ENCODE measurements at regions not wholly inside any gene's neighbourhood (a gene's known extent, or its start where the extent isn't known, plus 50 kb on each side); places are given as distances from the start of the nearest gene placed in this dataset.

DNA sequence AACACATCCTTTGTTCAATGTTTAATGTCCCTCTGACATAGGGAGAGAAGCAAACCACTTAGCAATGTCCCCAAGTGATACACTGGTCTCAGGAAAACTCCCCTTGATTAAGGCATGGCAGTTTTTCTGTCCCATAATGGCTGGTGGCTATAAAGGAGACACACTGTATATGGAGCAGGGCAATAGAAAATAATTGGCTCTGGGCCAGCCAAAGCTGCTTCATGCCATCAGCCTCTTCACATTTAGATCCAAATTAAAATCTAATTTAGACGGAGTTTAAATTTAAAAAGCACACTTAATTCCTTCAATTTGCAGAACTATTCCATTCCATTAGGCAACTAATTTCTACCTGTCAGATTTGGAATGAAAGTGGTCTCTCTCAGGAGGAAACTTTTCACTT, 638.1 kb downstream of the DSC3 start:
- H3K27me3 ChIP-seq (ENCODE audit: low read depth, low read length), result no peaks in the 10 kb centered on the region
- no peak overlapping the region for H3K27ac ChIP-seq (ENCODE audit: low read length)
- H3K36me3 ChIP-seq (ENCODE audit: control insufficient read depth in 1 of 2, insufficient read depth in 2 of 2, low read length in 2 of 2), result no peaks in the 10 kb centered on the region
- no peaks in the 10 kb centered on the region for H3K4me1 ChIP-seq (ENCODE audit: control insufficient read depth in 1 of 2, insufficient read depth in 2 of 2, low read length in 2 of 2)
- H3K4me3 ChIP-seq (ENCODE audit: low read depth in 1 of 2, low read length in 2 of 2), result no peak overlapping the region
- H3K9me3 ChIP-seq (ENCODE audit: control insufficient read depth in 1 of 2, low read length in 2 of 2), result no peaks in the 10 kb centered on the region

DNA sequence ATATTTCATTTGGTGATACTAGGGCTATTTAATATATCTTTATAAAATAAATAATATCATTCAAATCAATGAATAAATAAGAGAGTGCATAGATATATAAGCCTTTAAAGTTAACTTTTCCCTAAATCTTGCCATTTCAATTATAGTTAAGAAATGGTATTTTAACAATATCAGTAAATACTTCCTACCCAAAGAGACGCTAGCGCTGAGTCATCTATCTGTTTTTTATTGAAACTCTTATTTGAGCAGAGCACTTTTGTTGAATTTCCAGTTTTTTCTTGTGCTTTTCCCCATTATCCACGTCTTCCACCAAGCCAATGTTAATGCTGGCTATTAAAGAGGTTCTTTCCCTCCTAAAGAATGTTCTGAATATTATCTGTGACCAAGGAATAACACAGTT, 639.3 kb downstream of the DSC3 start:
- Histone ChIP-seq H3K27ac (ENCODE audit: low read length) (no peak overlapping the region), H3K36me3 (ENCODE audit: control insufficient read depth in 1 of 2, insufficient read depth in 2 of 2, low read length in 2 of 2) (no peaks in the 10 kb centered on the region), H3K4me1 (ENCODE audit: control insufficient read depth in 1 of 2, insufficient read depth in 2 of 2, low read length in 2 of 2) (no peaks in the 10 kb centered on the region), H3K4me3 (ENCODE audit: low read depth in 1 of 2, low read length in 2 of 2) (no peak overlapping the region), H3K27me3 (ENCODE audit: low read depth, low read length) (no peaks in the 10 kb centered on the region), H3K9me3 (ENCODE audit: control insufficient read depth in 1 of 2, low read length in 2 of 2) (no peaks in the 10 kb centered on the region)

DNA sequence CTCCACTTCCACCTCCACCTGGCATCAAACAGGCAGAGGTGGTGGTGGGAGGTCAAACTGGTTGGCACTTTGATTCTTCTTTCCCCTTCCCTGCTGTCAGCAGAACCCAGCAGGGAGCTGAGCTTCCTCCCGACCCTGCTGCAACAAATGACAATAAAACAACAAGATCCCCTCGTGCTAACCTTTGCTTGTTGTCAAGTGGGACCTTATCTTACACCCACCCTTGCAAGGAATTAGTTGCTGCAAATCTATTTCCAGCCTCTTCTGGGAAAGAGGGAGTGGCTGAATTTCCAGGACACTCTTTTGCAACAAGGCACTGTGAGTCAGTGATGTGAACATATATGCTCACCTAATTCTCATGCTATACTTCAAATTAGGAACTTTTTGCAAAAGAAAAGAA, 655.1 kb downstream of the DSC3 start:
- H3K4me3 ChIP-seq (ENCODE audit: low read depth in 1 of 2, low read length in 2 of 2), result no peak overlapping the region
- H3K36me3 ChIP-seq (ENCODE audit: control insufficient read depth in 1 of 2, insufficient read depth in 2 of 2, low read length in 2 of 2), result no peaks in the 10 kb centered on the region
- H3K27ac ChIP-seq (ENCODE audit: low read length), result no peak overlapping the region
- no peaks in the 10 kb centered on the region for H3K9me3 ChIP-seq (ENCODE audit: control insufficient read depth in 1 of 2, low read length in 2 of 2)
- no peaks in the 10 kb centered on the region for H3K27me3 ChIP-seq (ENCODE audit: low read depth, low read length)
- no peaks in the 10 kb centered on the region for H3K4me1 ChIP-seq (ENCODE audit: control insufficient read depth in 1 of 2, insufficient read depth in 2 of 2, low read length in 2 of 2)

DNA sequence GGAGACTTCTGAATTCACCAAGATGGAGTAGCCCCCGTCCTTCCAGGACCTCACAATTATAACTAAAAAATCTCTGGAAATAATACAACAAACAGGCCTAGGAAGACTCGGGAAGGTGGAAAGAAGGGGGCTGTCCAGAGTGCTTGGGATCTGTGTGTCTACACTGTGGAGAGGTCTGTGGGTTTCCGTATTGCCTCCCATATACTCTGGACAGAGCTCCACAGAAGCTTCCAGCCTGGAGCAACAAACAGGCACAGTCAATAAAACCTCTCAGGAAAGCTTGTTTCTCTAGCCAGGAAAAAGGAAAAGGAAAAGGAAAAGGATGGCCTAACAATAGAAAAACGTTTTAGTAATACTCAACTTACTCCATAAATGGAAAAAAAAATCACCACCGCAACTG, 655.9 kb downstream of the DSC3 start:
- H3K27me3 ChIP-seq (ENCODE audit: low read depth, low read length), result no peaks in the 10 kb centered on the region
- H3K9me3 ChIP-seq (ENCODE audit: control insufficient read depth in 1 of 2, low read length in 2 of 2), result no peaks in the 10 kb centered on the region
- H3K4me3 ChIP-seq (ENCODE audit: low read depth in 1 of 2, low read length in 2 of 2), result no peak overlapping the region
- no peak overlapping the region for H3K27ac ChIP-seq (ENCODE audit: low read length)
- H3K4me1 ChIP-seq (ENCODE audit: control insufficient read depth in 1 of 2, insufficient read depth in 2 of 2, low read length in 2 of 2), result no peaks in the 10 kb centered on the region
- no peaks in the 10 kb centered on the region for H3K36me3 ChIP-seq (ENCODE audit: control insufficient read depth in 1 of 2, insufficient read depth in 2 of 2, low read length in 2 of 2)

DNA sequence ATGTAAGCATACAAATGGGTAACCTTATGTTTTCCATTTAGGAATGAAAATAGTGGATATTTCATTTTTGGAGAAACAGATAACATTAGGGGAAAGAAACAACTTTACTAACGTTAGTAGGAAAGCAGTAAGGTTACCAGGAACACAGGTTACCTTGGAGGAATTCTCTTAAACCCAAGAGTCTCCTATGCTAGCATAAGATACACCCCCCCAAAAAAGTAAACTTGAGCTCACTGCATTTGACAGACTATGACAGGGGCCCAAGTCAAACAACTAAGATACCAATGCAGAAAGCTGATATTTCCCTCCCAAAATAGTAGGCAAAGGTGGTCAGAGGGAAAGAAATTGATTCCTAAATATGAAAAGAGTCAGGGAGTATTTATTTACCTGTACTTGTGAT, 656.9 kb downstream of the DSC3 start:
- no peaks in the 10 kb centered on the region for H3K27me3 ChIP-seq (ENCODE audit: low read depth, low read length)

DNA sequence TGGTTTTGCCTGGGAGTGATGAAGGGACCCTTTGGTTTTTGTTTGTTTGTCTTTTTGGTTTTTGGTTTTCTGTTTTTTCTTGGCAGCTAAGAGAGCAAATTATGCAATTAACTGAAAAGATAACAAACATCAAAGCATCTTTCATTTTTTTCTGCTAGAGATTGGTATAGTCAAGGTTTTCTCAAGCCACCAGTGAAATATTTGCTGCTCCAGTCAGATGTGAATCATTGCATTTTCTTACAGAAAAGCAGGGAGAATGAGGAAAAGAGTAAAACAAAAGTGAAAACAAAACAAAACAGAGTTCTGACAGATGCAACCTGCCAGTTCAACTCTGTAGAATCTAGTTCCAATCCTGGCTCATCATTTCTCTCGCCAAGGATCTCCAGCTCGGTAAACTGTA, 660.7 kb downstream of the DSC3 start:
- peaks cover 0 to 5% of the 10 kb centered on the region in 2 donors for H3K9me3 ChIP-seq (ENCODE audit: control insufficient read depth in 1 of 2, low read length in 2 of 2)
- H3K36me3 ChIP-seq (ENCODE audit: control insufficient read depth in 1 of 2, insufficient read depth in 2 of 2, low read length in 2 of 2), result no peaks in the 10 kb centered on the region
- no peak overlapping the region for H3K4me3 ChIP-seq (ENCODE audit: low read depth in 1 of 2, low read length in 2 of 2)
- H3K27me3 ChIP-seq (ENCODE audit: low read depth, low read length), result no peaks in the 10 kb centered on the region
- H3K4me1 ChIP-seq (ENCODE audit: control insufficient read depth in 1 of 2, insufficient read depth in 2 of 2, low read length in 2 of 2), result no peaks in the 10 kb centered on the region
- no peak overlapping the region for H3K27ac ChIP-seq (ENCODE audit: low read length)

More for the DNA sequence above, 656.9 kb downstream of the DSC3 start:
- no peak overlapping the region for H3K27ac ChIP-seq (ENCODE audit: low read length)
- H3K4me1 ChIP-seq (ENCODE audit: control insufficient read depth in 1 of 2, insufficient read depth in 2 of 2, low read length in 2 of 2), result no peaks in the 10 kb centered on the region
- H3K36me3 ChIP-seq (ENCODE audit: control insufficient read depth in 1 of 2, insufficient read depth in 2 of 2, low read length in 2 of 2), result no peaks in the 10 kb centered on the region
- no peak overlapping the region for H3K4me3 ChIP-seq (ENCODE audit: low read depth in 1 of 2, low read length in 2 of 2)
- peaks cover 0 to under 1% of the 10 kb centered on the region in 2 donors for H3K9me3 ChIP-seq (ENCODE audit: control insufficient read depth in 1 of 2, low read length in 2 of 2)

DNA sequence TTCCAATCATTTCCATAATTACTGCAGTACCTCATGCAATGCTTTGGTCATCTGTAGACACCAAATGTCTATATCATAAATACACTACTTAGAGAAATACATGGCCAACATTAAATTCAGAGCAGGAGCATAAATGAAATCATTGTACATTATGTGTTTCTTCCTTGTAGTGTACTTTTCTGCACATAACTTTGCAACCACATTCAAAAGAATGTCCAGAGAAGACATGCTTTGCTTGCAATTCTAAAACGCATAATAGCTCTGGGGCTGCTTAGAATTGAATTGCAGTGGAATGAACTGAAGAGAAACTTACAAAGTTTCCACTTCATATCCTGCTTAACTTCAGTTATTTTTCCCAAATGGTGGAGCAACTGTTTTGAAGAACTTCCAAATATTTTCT, 664.4 kb downstream of the DSC3 start:
- no peaks in the 10 kb centered on the region for H3K4me1 ChIP-seq (ENCODE audit: control insufficient read depth in 1 of 2, insufficient read depth in 2 of 2, low read length in 2 of 2)
- no peak overlapping the region for H3K4me3 ChIP-seq (ENCODE audit: low read depth in 1 of 2, low read length in 2 of 2)
- no peak overlapping the region for H3K27ac ChIP-seq (ENCODE audit: low read length)
- no peaks in the 10 kb centered on the region for H3K27me3 ChIP-seq (ENCODE audit: low read depth, low read length)
- no peaks in the 10 kb centered on the region for H3K36me3 ChIP-seq (ENCODE audit: control insufficient read depth in 1 of 2, insufficient read depth in 2 of 2, low read length in 2 of 2)
- H3K9me3 ChIP-seq (ENCODE audit: control insufficient read depth in 1 of 2, low read length in 2 of 2), result peaks cover 0 to 5% of the 10 kb centered on the region in 2 donors

DNA sequence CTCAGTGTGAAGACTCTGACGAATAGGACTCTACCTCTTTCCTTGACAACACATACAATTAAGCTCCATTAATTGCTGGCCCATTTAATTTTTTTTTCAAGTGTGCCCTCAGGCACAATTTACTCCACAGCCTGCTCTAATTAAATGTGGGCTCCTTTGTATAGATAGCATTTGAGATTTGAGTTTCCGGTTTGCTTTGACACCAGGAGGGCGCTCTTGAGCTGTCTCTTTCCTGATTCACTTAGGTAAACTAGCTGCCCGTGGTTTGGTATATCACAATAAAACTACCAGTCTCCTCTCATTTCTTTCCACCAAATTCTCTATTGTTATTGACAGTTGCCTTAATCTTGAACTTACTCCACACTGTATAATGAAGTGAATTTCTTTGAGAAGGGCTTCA, 666.0 kb downstream of the DSC3 start:
- H3K9me3 ChIP-seq (ENCODE audit: control insufficient read depth in 1 of 2, low read length in 2 of 2), result peaks cover 0 to 5% of the 10 kb centered on the region in 2 donors
- no peak overlapping the region for H3K4me3 ChIP-seq (ENCODE audit: low read depth in 1 of 2, low read length in 2 of 2)
- H3K27ac ChIP-seq (ENCODE audit: low read length), result no peak overlapping the region
- no peaks in the 10 kb centered on the region for H3K4me1 ChIP-seq (ENCODE audit: control insufficient read depth in 1 of 2, insufficient read depth in 2 of 2, low read length in 2 of 2)
- H3K27me3 ChIP-seq (ENCODE audit: low read depth, low read length), result no peaks in the 10 kb centered on the region
- no peaks in the 10 kb centered on the region for H3K36me3 ChIP-seq (ENCODE audit: control insufficient read depth in 1 of 2, insufficient read depth in 2 of 2, low read length in 2 of 2)

DNA sequence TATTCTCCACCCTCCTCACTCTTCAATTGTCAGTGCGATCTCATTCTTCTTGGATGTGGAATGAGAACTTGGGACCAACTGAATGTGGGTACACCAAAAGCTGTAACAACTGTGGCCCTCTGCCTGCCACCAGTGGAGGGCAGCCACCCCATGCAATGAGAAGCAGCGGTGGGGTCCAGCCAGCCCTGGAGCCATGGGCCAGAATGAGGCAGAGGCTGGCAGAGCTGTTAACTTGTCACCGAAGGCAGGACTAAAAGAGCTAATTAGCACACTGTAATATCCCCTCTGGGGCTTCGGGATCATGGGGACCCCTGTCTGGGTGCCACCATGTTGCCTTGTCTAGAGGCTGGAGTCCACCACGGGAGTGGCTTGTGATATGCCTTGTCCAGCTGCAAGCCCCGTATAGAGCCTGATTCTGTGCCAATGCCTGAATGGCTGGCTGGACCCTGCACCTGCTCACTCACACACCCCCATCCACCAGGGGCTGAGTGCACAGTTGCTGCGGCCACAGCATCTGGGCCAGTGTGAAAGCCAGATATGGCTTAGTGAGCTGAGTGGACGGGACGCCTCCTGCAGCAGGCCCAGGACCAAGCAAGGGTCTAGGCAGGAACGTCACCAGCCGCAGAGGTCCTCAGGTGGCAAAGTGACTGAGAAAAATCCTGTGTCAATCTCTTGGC, 680.5 kb downstream of the DSC3 start:
- H3K9me3 ChIP-seq (ENCODE audit: control insufficient read depth in 1 of 2, low read length in 2 of 2), result no peaks in the 10 kb centered on the region
- no peaks in the 10 kb centered on the region for H3K27me3 ChIP-seq (ENCODE audit: low read depth, low read length)
- H3K4me3 ChIP-seq (ENCODE audit: low read depth in 1 of 2, low read length in 2 of 2), result no peak overlapping the region
- H3K36me3 ChIP-seq (ENCODE audit: control insufficient read depth in 1 of 2, insufficient read depth in 2 of 2, low read length in 2 of 2), result no peaks in the 10 kb centered on the region
- H3K4me1 ChIP-seq (ENCODE audit: control insufficient read depth in 1 of 2, insufficient read depth in 2 of 2, low read length in 2 of 2), result no peaks in the 10 kb centered on the region
- H3K27ac ChIP-seq (ENCODE audit: low read length), result no peak overlapping the region

DNA sequence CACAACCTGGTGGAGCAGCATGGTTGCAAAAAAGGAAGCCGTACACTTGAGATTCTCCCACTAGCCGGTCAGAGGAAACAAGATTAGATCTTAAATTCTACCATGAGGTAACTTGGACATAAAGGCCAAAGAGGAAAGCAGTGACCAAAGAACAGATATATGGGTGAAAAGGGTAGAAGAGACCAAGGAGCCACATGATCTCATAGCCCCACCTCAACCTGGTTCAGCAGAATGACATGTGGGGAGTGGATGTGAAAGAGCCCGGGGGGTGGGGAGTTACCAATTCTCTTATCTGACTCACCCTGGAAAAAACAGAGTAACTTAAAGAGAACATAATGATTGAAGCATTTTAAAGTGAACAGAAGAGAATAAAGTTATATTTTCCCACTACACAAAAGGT, 683.0 kb downstream of the DSC3 start:
- no peak overlapping the region for H3K27ac ChIP-seq (ENCODE audit: low read length)
- H3K4me3 ChIP-seq (ENCODE audit: low read depth in 1 of 2, low read length in 2 of 2), result no peak overlapping the region
- H3K27me3 ChIP-seq (ENCODE audit: low read depth, low read length), result no peaks in the 10 kb centered on the region
- no peaks in the 10 kb centered on the region for H3K36me3 ChIP-seq (ENCODE audit: control insufficient read depth in 1 of 2, insufficient read depth in 2 of 2, low read length in 2 of 2)
- H3K4me1 ChIP-seq (ENCODE audit: control insufficient read depth in 1 of 2, insufficient read depth in 2 of 2, low read length in 2 of 2), result no peaks in the 10 kb centered on the region
- no peaks in the 10 kb centered on the region for H3K9me3 ChIP-seq (ENCODE audit: control insufficient read depth in 1 of 2, low read length in 2 of 2)

DNA sequence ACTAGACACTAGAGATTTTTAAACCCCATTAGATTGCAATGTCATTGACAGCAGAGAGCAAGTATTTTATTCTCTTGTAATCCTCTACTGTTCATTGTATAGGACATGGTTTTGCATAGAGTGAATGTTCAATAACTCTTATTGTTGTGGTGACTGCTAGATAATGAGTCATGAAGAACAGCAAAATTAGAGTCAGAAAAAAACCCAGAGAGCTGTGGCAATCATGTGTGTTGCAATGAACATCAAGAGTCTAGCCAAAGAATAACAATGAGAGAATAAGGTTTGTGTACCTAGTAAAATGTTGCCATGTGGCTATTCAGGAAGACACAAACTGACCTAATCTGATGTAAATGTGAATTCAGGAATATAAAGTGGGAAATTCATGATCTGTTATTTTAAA, 684.0 kb downstream of the DSC3 start:
- no peaks in the 10 kb centered on the region for H3K9me3 ChIP-seq (ENCODE audit: control insufficient read depth in 1 of 2, low read length in 2 of 2)
- no peaks in the 10 kb centered on the region for H3K36me3 ChIP-seq (ENCODE audit: control insufficient read depth in 1 of 2, insufficient read depth in 2 of 2, low read length in 2 of 2)
- no peaks in the 10 kb centered on the region for H3K27me3 ChIP-seq (ENCODE audit: low read depth, low read length)
- H3K4me1 ChIP-seq (ENCODE audit: control insufficient read depth in 1 of 2, insufficient read depth in 2 of 2, low read length in 2 of 2), result no peaks in the 10 kb centered on the region
- H3K27ac ChIP-seq (ENCODE audit: low read length), result no peak overlapping the region
- no peak overlapping the region for H3K4me3 ChIP-seq (ENCODE audit: low read depth in 1 of 2, low read length in 2 of 2)

DNA sequence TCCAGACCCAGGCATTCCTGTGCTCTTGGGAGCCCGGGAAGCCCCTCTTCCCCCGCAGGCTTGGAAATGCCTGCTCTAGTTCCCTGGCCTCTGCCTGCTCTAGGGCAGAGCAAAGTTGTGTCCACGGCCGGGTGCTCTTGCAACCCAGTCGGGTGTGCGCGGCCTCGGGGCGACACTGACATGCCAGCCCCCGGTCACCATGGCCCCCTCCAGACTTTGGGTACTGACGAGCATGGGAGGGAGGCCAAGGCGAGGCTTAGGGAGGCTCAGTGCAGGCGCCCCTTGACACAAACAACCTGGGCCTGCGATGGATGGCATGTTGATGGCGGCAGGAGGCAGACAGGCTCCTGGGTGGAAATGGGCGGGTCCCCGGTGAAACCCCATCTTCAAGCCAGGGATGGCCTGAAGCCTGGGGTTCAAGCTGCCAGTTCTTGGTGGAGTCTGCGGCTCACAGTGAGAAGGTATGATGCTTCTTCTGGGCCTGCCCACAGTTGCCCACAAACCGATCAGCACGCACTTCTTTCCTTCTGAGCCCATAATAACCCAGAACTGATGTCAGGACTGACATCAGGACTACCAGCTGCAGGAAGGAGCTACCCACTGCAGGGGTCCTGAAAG, 689.9 kb downstream of the DSC3 start:
- Histone ChIP-seq H3K27me3 (ENCODE audit: low read depth, low read length) (no peaks in the 10 kb centered on the region), H3K4me1 (ENCODE audit: control insufficient read depth in 1 of 2, insufficient read depth in 2 of 2, low read length in 2 of 2) (no peaks in the 10 kb centered on the region), H3K4me3 (ENCODE audit: low read depth in 1 of 2, low read length in 2 of 2) (no peak overlapping the region), H3K27ac (ENCODE audit: low read length) (no peak overlapping the region), H3K9me3 (ENCODE audit: control insufficient read depth in 1 of 2, low read length in 2 of 2) (no peaks in the 10 kb centered on the region), H3K36me3 (ENCODE audit: control insufficient read depth in 1 of 2, insufficient read depth in 2 of 2, low read length in 2 of 2) (no peaks in the 10 kb centered on the region)

All from muscle layer of duodenum (tissue), 2 donors.